ENCODE measurements at regions not wholly inside any gene's neighbourhood (a gene's known extent, or its start where the extent isn't known, plus 50 kb on each side); places are given as distances from the start of the nearest gene placed in this dataset.
"Not testable (repeated sequence)": the region's sequence is repeated elsewhere in the genome, so short reads cannot be mapped to it uniquely, and the experiment has no call there.

GRCh38 chr1:112146201-112146715, 156.8 kb upstream of the KCND3 start:
- Histone ChIP-seq H3K36me3 (ENCODE audit: control insufficient read depth in 2 of 2, extremely low read depth in 1 of 2, insufficient read depth in 2 of 2, low read length in 2 of 2) (no peaks in the 10 kb centered on the region), H4K20me1 (ENCODE audit: control insufficient read depth, extremely low read depth, insufficient read depth, low read length) (no peaks in the 10 kb centered on the region), H3K4me3 (ENCODE audit: control insufficient read depth in 2 of 3, extremely low read depth in 1 of 3, insufficient read depth in 2 of 3, low read depth in 1 of 3, low read length in 3 of 3) (no peak overlapping the region), H3K27me3 (ENCODE audit: control insufficient read depth, extremely low read depth, insufficient read depth, low read length) (peaks cover 17% of the 10 kb centered on the region), H3K9ac (ENCODE audit: control insufficient read depth, extremely low read depth, insufficient read depth, low read length) (no peak overlapping the region), H3K4me2 (ENCODE audit: control insufficient read depth, extremely low read depth, insufficient read depth, low read depth, low read length) (no peak overlapping the region), H3K4me1 (ENCODE audit: control insufficient read depth, extremely low read depth, insufficient read depth, low read length) (no peaks in the 10 kb centered on the region), H3K9me3 (ENCODE audit: control insufficient read depth, low read depth, low read length) (no peaks in the 10 kb centered on the region), H3K79me2 (ENCODE audit: control insufficient read depth, insufficient read depth, low read length) (no peaks in the 10 kb centered on the region), H3K27ac (ENCODE audit: control insufficient read depth, insufficient read depth, low read length) (no peak overlapping the region), H3K9me1 (ENCODE audit: control insufficient read depth, extremely low read depth, insufficient read depth, low read length) (no peaks in the 10 kb centered on the region), H2AFZ (ENCODE audit: control insufficient read depth, low read length) (no peak overlapping the region)
- FAIRE-seq (no peak), DNase-seq (ENCODE audit: low read depth, low spot score) (no peak)
- TF ChIP-seq CTCF (optimal IDR thresholded peaks at IDR 0.05 in 1 of 3, IDR thresholded peaks at IDR 0.05 in 1 of 3, conservative IDR thresholded peaks at IDR 0.05 in 1 of 3; ENCODE audit: extremely low read depth in 1 of 3, insufficient read depth in 2 of 3, low read length in 3 of 3) = no peak
- no peak for TF ChIP-seq EZH2 (IDR thresholded peaks at IDR 0.05; ENCODE audit: low read length)
- dilution Hi-C loops (cut with MboI; ENCODE audit: extremely low pct_ligation_motif_present, low sequenced_read_pairs) = no loop called here

- H3K9ac ChIP-seq (ENCODE audit: control insufficient read depth, extremely low read depth, insufficient read depth, low read length); H3K9me1 ChIP-seq (ENCODE audit: control insufficient read depth, extremely low read depth, insufficient read depth, low read length); H3K36me3 ChIP-seq (ENCODE audit: control insufficient read depth in 2 of 2, extremely low read depth in 1 of 2, insufficient read depth in 2 of 2, low read length in 2 of 2); H4K20me1 ChIP-seq (ENCODE audit: control insufficient read depth, extremely low read depth, insufficient read depth, low read length); FAIRE-seq; H3K9me3 ChIP-seq (ENCODE audit: control insufficient read depth, low read depth, low read length); H3K4me2 ChIP-seq (ENCODE audit: control insufficient read depth, extremely low read depth, insufficient read depth, low read depth, low read length); DNase-seq (ENCODE audit: low read depth, low spot score); dilution Hi-C loops (cut with MboI; ENCODE audit: extremely low pct_ligation_motif_present, low sequenced_read_pairs); H3K4me1 ChIP-seq (ENCODE audit: control insufficient read depth, extremely low read depth, insufficient read depth, low read length); H3K27me3 ChIP-seq (ENCODE audit: control insufficient read depth, extremely low read depth, insufficient read depth, low read length); H3K27ac ChIP-seq (ENCODE audit: control insufficient read depth, insufficient read depth, low read length); H3K4me3 ChIP-seq (ENCODE audit: control insufficient read depth in 2 of 3, extremely low read depth in 1 of 3, insufficient read depth in 2 of 3, low read depth in 1 of 3, low read length in 3 of 3); H3K79me2 ChIP-seq (ENCODE audit: control insufficient read depth, insufficient read depth, low read length); H2AFZ ChIP-seq (ENCODE audit: control insufficient read depth, low read length): not testable (repeated sequence)
Measured at GRCh38 chr1:112160214-112160613, 170.7 kb upstream of the KCND3 start.

- TF ChIP-seq CTCF (optimal IDR thresholded peaks at IDR 0.05 in 1 of 3, IDR thresholded peaks at IDR 0.05 in 1 of 3, conservative IDR thresholded peaks at IDR 0.05 in 1 of 3; ENCODE audit: extremely low read depth in 1 of 3, insufficient read depth in 2 of 3, low read length in 3 of 3) = no peak
- no peak for TF ChIP-seq EZH2 (IDR thresholded peaks at IDR 0.05; ENCODE audit: low read length)
- Histone ChIP-seq H3K36me3 (ENCODE audit: control insufficient read depth in 2 of 2, extremely low read depth in 1 of 2, insufficient read depth in 2 of 2, low read length in 2 of 2) (no peaks in the 10 kb centered on the region), H3K9ac (ENCODE audit: control insufficient read depth, extremely low read depth, insufficient read depth, low read length) (no peak overlapping the region), H3K27me3 (ENCODE audit: control insufficient read depth, extremely low read depth, insufficient read depth, low read length) (peaks cover 7% of the 10 kb centered on the region), H4K20me1 (ENCODE audit: control insufficient read depth, extremely low read depth, insufficient read depth, low read length) (no peaks in the 10 kb centered on the region), H3K9me3 (ENCODE audit: control insufficient read depth, low read depth, low read length) (no peaks in the 10 kb centered on the region), H2AFZ (ENCODE audit: control insufficient read depth, low read length) (no peak overlapping the region), H3K4me1 (ENCODE audit: control insufficient read depth, extremely low read depth, insufficient read depth, low read length) (no peaks in the 10 kb centered on the region), H3K4me2 (ENCODE audit: control insufficient read depth, extremely low read depth, insufficient read depth, low read depth, low read length) (no peak overlapping the region), H3K4me3 (ENCODE audit: control insufficient read depth in 2 of 3, extremely low read depth in 1 of 3, insufficient read depth in 2 of 3, low read depth in 1 of 3, low read length in 3 of 3) (no peak overlapping the region), H3K9me1 (ENCODE audit: control insufficient read depth, extremely low read depth, insufficient read depth, low read length) (no peaks in the 10 kb centered on the region), H3K79me2 (ENCODE audit: control insufficient read depth, insufficient read depth, low read length) (no peaks in the 10 kb centered on the region), H3K27ac (ENCODE audit: control insufficient read depth, insufficient read depth, low read length) (no peak overlapping the region)
- FAIRE-seq (no peak), DNase-seq (ENCODE audit: low read depth, low spot score) (no peak)
- dilution Hi-C loops (cut with MboI; ENCODE audit: extremely low pct_ligation_motif_present, low sequenced_read_pairs) = no loop called here
Measured at GRCh38 chr1:112165375-112165774, 175.9 kb upstream of the KCND3 start.
